Panc1 (cell line): ENCODE measurements at regions not wholly inside any gene's neighbourhood (a gene's known extent, or its start where the extent isn't known, plus 50 kb on each side); places are given as distances from the start of the nearest gene placed in this dataset.

ENCODE experiments used
- ATAC-seq: fragments of 200-7000 bp; cut with Tn5 transposase; 2 replicates; pipeline ENCODE4 v1.9.1; 2020; ENCODE audit warnings: mild to moderate bottlenecking, moderate library complexity
- BruUV-seq: library from RNA; stranded (reverse); fragments of 400-500 nt; replicated peaks from 2 replicates; lab custom pipeline; 2021; lab: Mats Ljungman, UMichigan
- CTCF ChIA-PET: fragments of 300-600 bp; sonication (Branson Sonifier 250); formaldehyde crosslinking; loops from one replicate; lab custom pipeline; 2022; ENCODE audit warnings: antibody characterized with exemption; lab: Charles Lee
- POLR2A ChIA-PET: fragments of 300-600 bp; sonication (Branson Sonifier 250); formaldehyde crosslinking; loops from one replicate; lab custom pipeline; 2022; ENCODE audit warnings: antibody characterized with exemption; lab: Charles Lee
- DNase-seq: peaks from one replicate; pipeline ENCODE4 v3.0.0-alpha.2; 2010; ENCODE audit warnings: low read depth, low spot score
- H3K27ac ChIP-seq: 2 replicates; pipeline ENCODE4 v1.5.1; 2011; ENCODE audit warnings: mild to moderate bottlenecking, low read length, inconsistent platforms
- H3K27me3 ChIP-seq: fragments of 200-500 bp; sonication (Bioruptor generic); 2 replicates; pipeline ENCODE4 v1.6.0; 2014; ENCODE audit warnings: low read length, inconsistent platforms; ENCODE audit not compliant: control insufficient read depth, insufficient read depth
- H3K36me3 ChIP-seq: fragments of 200-500 bp; sonication (Bioruptor generic); 2 replicates; pipeline ENCODE4 v1.5.1; 2014; ENCODE audit warnings: inconsistent platforms, mild to moderate bottlenecking, low read length, moderate library complexity; ENCODE audit not compliant: control insufficient read depth, insufficient read depth
- H3K4me1 ChIP-seq: 2 replicates; pipeline ENCODE4 v1.5.1; 2011; ENCODE audit warnings: inconsistent platforms, mild to moderate bottlenecking, low read length, moderate library complexity; ENCODE audit not compliant: control insufficient read depth, insufficient read depth
- H3K4me3 ChIP-seq, 2 experiments: 2 replicates each; pipeline ENCODE4 v1.5.1; 2011 to 2012; ENCODE audit warnings: low read depth in 2 of 2, low read length in 2 of 2, mild to moderate bottlenecking in 2 of 2, inconsistent platforms in 1 of 2, moderate library complexity in 1 of 2
- H3K9me3 ChIP-seq: fragments of 200-500 bp; sonication (Bioruptor generic); 2 replicates; pipeline ENCODE4 v1.5.1; 2014; ENCODE audit warnings: low read depth, mild to moderate bottlenecking, inconsistent platforms, low read length, moderate library complexity; ENCODE audit not compliant: control insufficient read depth, insufficient read depth
- CTCF ChIP-seq: fragments of 450-650 bp; IDR thresholded peaks from 2 replicates; pipeline ENCODE4 v1.5.1; 2017; ENCODE audit warnings: mild to moderate bottlenecking
- POLR2AphosphoS5 ChIP-seq: IDR thresholded peaks from 2 replicates; pipeline ENCODE4 v1.6.1; 2012; ENCODE audit warnings: mild to moderate bottlenecking, low read depth, low read length, moderate library complexity
- REST ChIP-seq, 2 experiments: IDR thresholded peaks; 2 replicates each; pipeline ENCODE4 v1.6.1; 2011 to 2012; ENCODE audit warnings: low read depth in 2 of 2, control low read depth in 1 of 2, low read length in 1 of 2, mild to moderate bottlenecking in 1 of 2, moderate library complexity in 1 of 2; ENCODE audit not compliant: insufficient read depth in 1 of 2
- SIN3A ChIP-seq: IDR thresholded peaks from 2 replicates; pipeline ENCODE4 v1.6.1; 2012; ENCODE audit warnings: low read depth, mild to moderate bottlenecking, low read length, moderate library complexity, borderline replicate concordance; ENCODE audit not compliant: insufficient read depth
- TCF7L2 ChIP-seq: IDR thresholded peaks from 2 replicates; pipeline ENCODE4 v1.6.1; 2011; ENCODE audit warnings: mild to moderate bottlenecking, low read depth, low read length, inconsistent platforms
- in situ Hi-C: cut with HindIII; loops from 2 replicates; pipeline ENCODE4 v1.10.0; 2016; ENCODE audit warnings: low sequenced_read_pairs, low pct_unique_long_range_greater_than_20kb
- intact Hi-C: fragments of 100-400 bp; cut with micrococcal nuclease; formaldehyde crosslinking; loops from one replicate; pipeline ENCODE4 v1.10.0; 2022; ENCODE audit not compliant: unreplicated experiment

- Histone ChIP-seq H3K4me1 (no peaks in the 10 kb centered on the region), H3K9me3 (no peaks in the 10 kb centered on the region), H3K36me3 (no peaks in the 10 kb centered on the region), H3K27ac (no peak overlapping the region), H3K4me3 (no peak overlapping the region), H3K27me3 (no peaks in the 10 kb centered on the region)
- POLR2A ChIA-PET = no interaction called here
- no peak for ATAC-seq
- intact Hi-C loops = no loop called here
- BruUV-seq = no TSS peak
- CTCF ChIA-PET = no interaction called here
- no peak for DNase-seq
- no peak for TF ChIP-seq REST (IDR thresholded peaks at IDR 0.05; ENCODE audit: insufficient read depth in 1 of 2, low read depth in 2 of 2, low read length in 1 of 2)
- no peak for TF ChIP-seq TCF7L2
- TF ChIP-seq SIN3A = no peak
- no peak for TF ChIP-seq CTCF
- TF ChIP-seq POLR2AphosphoS5 = no peak
- in situ Hi-C loops = no loop called here
These were observed 201.8 kb upstream of the CDH5 start for GRCh38 chr16:66164581-66165247.

- in situ Hi-C loops (no loop called here), intact Hi-C loops (no loop called here)
- Histone ChIP-seq H3K4me3 (no peak overlapping the region), H3K27ac (no peak overlapping the region), H3K4me1 (no peaks in the 10 kb centered on the region), H3K27me3 (no peaks in the 10 kb centered on the region), H3K36me3 (no peaks in the 10 kb centered on the region), H3K9me3 (no peaks in the 10 kb centered on the region)
- no peak for ATAC-seq
- TF ChIP-seq CTCF = no peak
- TF ChIP-seq TCF7L2 = no peak
- no peak for TF ChIP-seq REST (IDR thresholded peaks at IDR 0.05; ENCODE audit: insufficient read depth in 1 of 2, low read depth in 2 of 2, low read length in 1 of 2)
- no peak for TF ChIP-seq POLR2AphosphoS5
- no peak for TF ChIP-seq SIN3A
- CTCF ChIA-PET = no interaction called here
- POLR2A ChIA-PET = no interaction called here
- DNase-seq = no peak
- BruUV-seq = no TSS peak
These were observed 203.7 kb upstream of the CDH5 start for GRCh38 chr16:66162821-66163220.
